Stimulated activated CD8-positive, alpha-beta memory T cell treated with anti-CD3 and anti-CD28 coated beads, Interleukin-12 subunit alpha, Interleukin-12 subunit beta, amount 100 ng/mL, for 24 hours (primary cell): ENCODE measurements at regions not wholly inside any gene's neighbourhood (a gene's known extent, or its start where the extent isn't known, plus 50 kb on each side); places are given as distances from the start of the nearest gene placed in this dataset.
"Not testable (repeated sequence)": the region's sequence is repeated elsewhere in the genome, so short reads cannot be mapped to it uniquely, and the experiment has no call there.

Experiments
- DNase-seq: peaks from one replicate; pipeline ENCODE4 v3.0.0-alpha.2; 2020; ENCODE audit errors: extremely low read depth

DNA sequence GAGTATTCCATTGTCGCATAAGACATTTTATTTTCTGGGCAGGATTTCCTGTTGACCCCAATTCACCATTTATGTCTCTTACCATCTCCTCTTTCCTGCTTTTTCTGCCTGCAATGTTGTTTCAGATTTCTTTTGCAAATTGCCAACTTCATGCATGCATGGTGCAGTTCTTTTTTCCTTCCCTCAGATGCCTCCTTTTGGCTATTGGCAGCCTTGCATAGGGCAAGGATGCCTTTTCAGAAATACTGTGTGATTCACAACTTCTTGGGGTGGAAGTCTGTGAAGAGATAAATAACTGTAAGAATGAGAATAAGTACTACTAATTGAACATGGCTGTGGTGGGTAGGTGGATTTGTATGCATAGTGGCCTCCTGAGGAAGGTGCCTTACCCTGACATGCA lies 116.7 kb downstream of the SOX4 start:
- DNase-seq, result no peak

DNA sequence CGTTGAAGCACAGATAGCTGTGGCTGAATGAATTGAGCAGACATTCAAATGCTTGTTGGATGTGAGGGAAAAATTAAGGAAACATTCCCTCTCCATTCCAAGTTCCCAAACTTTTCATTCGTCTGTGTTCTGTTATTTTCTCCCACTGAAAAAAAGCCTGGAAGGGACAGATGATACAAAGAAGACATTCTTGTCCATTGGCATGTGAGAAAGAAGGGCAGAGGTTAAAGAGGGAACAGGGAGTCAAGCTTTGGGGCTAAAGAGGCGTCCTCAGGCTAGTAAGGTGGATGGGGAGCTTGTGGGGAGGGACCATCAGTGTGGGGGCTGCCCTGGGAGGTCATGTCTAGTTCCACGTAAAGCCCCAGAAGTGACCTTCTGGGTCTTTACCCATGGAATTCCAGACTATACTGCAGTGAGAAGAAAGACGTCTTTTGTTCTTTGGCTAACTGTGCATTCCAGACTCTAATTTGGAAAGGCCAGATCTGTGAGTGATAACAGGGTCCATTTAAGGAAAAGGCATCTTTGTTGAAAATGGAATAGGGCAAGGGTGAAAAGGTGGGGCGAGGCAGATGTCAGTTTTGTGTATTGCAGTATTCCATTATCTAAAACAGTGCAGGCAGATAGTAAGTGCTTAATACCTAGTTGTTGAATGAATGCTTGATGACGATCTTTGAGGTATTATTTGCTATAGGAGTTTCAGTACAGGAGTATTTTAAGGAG lies 117.5 kb downstream of the SOX4 start:
- no peak for DNase-seq

DNA sequence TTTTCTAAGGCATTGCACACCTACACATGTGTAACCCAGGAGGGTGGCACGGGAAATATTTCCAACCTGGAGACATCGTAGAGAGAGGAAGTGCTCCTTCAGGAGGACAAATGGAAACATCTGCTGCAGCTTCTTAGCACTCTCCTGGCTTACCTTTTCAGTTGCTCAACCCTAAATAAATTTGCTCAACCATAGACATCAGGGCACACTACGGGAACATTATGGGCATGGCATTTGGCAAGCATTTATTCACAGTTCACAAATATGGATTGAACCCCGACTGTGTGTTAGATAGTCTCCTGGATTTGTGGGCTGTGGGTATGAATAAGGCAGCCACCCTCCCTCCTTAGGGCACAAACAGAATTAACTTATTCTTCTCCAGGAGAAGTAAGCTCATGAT lies 118.7 kb downstream of the SOX4 start:
- DNase-seq, result no peak

DNA sequence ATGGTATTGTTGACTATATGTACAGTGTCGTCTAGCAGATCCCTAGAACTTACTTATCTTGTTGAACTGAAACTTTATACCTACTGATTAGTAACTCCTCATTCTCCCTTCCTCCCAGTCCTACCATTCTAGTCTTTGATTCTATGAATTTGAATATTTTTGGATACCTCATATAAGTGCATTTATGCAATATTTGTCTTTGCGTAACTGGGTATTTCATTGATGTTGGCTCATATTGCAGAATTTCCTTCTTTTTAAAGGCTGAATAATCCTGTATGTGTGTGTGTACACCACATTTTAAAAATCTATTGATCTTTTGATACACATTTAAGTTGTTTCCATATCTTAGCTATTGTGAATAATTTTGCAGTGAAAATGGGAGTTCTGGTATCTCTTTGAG lies 119.9 kb downstream of the SOX4 start:
- no peak for DNase-seq

DNA sequence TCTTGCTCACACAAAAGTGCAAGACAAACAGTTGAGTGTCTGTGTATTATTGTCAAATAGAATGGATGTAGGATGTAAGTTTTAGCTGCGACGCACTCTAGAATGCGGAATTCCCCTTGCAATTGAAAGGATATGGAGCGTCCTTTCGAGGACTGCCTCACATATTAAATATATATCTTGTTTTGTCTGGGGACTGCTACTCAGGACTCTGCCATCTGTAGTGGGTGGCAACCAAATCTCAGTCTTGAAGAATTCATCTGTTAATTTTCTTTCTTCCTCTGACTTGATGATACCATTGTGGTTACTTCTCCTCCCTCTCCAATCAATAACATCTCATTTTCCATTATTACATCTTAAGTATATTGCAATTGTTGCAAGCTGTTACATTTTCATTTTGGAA lies 121.6 kb downstream of the SOX4 start:
- no peak for DNase-seq

- DNase-seq, result no peak
These were observed 129.0 kb downstream of the SOX4 start for GRCh38 chr6:21722510-21722909.

GRCh38 chr6:21726676-21727075 lies 133.1 kb downstream of the SOX4 start:
- no peak for DNase-seq

- DNase-seq, result no peak
These were observed 134.6 kb downstream of the SOX4 start for GRCh38 chr6:21728141-21728540.

DNA sequence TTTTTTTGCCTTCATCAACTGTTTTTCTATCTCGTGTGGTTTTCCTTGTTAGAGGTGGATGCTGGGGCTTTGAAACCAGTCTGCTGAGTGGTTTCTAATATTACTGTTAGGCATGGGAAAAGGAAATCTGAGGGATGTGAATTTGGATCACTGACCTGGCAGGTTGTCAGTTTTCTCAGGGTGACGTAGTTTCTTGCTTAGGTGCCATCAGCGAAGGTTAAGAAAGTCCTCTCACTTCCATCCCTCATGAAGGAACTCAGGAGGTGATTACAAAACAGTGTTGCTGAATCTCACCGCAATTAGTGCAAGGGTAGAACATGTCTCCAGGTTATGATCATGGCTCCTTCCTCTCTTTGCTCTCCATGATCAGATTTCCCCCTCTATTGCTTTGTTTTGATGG lies 135.9 kb downstream of the SOX4 start:
- no peak for DNase-seq

- DNase-seq, result no peak
These were observed 137.0 kb downstream of the SOX4 start for GRCh38 chr6:21730533-21730932.

DNA sequence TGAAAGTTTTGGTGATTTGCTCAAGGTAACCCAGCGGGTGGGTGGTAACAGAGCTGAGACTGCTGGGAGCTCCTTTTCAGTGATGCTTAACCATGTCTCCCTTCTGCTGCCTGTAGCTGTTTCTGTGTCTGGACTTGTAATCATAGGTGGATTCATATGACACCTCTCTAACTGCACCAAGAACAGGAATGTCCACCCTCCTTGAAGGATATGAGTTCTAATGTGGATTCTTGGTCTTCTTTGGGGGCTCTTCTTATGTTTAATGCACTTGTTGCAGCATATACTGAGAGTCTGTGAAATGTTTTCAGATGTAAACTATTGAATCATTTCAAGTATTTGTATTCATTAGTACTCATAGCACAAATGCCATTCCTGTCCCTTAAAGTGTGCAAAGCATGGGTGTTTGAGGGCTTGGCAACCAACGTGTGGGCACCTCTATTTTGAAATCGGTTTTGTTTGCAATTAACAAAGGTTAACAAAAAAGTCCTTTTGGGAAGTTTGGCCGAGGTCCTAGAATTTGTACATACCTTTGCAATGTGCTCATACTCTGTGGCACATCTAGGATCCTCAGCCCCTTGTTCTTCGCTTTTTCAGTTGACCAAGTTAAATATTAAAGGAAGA lies 138.0 kb downstream of the SOX4 start:
- DNase-seq, result no peak

DNA sequence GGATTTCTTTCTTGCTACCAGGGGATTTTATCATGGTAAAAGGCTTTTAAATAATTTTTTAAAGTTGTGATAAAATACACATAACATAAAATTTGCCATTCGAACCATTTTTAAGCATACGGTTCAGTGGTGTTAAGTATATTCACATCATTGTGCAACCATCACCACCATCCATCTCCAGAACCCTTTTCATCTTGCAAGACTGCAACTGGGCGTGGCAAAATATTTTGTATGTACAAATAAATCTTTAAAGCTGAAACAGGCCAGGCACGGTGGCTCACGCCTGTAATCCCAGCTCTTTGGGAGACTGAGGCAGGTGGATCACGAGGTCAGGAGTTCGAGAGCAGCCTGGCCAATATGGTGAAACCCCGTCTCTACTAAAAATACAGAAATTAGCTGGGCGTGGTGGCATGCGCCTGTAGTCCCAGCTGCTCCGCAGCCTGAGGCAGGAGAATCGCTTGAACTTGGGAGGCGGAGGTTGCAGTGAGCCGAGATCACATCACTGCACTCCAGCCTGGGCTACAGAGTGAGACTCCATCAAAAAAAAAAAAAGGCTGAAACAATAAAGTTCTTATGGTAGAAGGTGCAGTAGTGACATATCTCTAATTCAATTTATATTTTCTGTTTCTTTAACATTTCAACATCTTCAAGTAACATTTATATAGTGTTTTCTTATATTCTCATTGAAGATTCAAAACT lies 138.6 kb downstream of the SOX4 start:
- not testable (repeated sequence) for DNase-seq

DNA sequence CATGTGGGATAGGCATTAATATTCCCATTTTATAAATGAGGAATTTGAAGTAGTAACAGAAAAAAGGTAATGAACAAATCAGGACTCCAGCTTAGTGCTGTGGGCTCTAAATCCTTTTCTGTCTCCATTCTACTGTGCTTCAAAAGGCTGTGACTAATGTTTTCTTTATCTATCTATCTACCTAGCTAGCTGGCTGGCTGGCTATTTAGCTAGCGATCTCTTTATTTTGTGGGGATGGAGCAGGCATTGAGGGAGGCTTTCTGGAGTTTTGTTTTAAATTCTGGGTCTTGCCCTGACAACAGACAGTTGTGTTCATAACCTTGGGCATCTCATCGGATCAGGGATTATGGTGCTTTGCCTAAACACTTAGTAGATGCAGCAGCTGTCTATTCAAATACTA lies 139.2 kb downstream of the SOX4 start:
- no peak for DNase-seq

DNA sequence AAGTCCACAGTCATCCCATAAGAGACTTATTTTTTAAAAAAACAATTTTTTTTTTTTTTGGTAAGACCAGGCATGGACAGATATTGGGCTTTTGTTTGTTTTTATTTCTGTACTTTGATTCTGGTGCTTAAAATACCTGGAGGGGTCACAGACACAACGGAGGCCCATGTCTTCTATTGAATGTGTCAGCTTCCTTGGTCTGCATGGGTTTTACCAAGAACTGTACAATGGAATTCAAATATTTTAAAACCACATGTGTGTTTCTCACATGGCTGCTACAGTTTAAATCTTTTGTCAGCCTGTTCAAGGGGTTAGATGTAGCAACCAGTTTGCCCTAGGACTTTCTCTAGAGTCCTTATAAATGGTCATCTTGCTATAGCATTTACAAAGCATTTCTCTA lies 139.8 kb downstream of the SOX4 start:
- DNase-seq, result no peak

DNA sequence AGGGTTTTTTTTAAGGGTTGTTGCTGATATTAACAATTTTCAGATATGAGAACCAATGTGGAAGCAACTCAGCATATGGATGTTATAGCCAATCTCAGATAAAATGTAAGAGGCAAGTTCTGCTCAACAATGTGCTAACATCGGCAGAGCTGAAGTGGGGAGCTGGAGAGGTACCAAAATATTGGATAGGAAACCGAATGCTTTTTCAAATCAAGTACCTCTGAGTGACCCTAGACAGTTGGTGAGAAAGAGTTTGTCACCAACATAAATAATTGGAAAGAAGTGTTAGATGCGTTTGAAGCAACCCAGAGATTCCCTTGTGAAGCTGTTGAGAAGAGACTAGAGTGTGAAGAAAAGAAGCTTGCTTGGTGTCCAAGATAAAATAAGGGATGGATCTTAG lies 140.7 kb downstream of the SOX4 start:
- DNase-seq, result no peak

DNA sequence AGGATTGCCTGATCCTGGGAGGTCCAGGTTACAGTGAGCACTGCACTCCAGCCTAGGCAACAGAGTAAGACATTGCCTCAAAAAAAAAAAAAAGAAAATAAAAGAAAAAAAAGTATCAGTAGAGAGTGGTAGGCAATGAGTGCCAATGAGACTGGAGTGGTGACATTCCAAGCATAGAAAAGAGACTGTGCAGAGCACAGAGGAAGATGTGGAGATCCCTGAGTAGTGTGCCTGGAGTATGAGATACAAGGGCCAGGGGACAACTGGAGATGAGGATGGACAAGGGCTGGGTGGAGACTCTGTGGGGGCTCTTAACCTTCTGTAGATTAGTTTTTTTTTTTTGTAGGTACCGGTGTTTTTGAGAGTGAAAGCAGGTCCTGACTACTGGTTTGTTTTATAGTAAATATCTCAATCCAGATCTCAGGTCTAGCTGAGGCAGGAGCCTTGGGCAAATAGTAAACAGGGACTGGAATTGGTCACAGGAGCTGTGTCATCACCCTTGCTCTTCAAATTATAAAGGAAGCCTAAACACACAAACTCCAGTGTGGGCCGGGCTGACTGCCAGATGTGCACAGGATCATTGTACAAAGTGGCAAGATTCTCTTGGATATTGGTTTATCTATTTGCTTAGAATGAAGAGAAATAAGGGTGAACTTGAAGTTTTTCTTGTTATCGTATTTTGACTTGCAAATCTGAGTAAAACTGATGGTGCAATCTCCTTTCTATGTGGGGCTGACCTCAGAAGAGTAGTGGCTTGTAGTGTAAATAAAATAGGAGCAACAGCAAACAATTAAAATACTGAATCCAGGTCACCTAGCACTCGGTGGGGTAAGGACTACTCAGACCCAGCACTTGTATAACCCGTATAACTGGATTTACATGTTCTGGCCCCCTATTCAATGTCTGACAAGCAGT lies 144.9 kb downstream of the SOX4 start:
- DNase-seq, result no peak

GRCh38 chr6:21739241-21739640 lies 145.7 kb downstream of the SOX4 start:
- DNase-seq, result no peak

DNA sequence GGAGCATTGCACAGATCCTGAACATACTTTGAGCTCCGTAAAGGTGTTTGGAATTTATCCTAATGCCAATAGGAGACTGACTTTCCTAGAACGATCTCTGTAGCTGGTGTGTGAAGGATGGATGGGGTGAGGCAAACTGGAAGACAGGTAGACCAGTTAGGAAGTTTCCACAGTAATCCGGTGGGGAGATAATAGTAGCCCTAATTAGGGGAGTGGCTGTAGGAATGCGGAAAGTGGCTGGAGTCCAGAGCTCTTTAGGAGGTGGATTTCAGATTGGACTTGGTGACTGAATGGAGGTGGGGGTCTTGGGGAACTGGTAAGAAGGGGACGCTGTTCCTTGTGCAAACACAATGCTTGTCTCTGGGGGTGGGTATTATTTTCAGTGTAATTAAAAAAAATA lies 146.3 kb downstream of the SOX4 start:
- no peak for DNase-seq

- no peak for DNase-seq
These were observed 147.0 kb downstream of the SOX4 start for GRCh38 chr6:21740376-21741124.

- DNase-seq, result no peak
These were observed 147.9 kb downstream of the SOX4 start for GRCh38 chr6:21741221-21742109.
